Adrenal gland (tissue), 5 donors: ENCODE measurements at regions not wholly inside any gene's neighbourhood (a gene's known extent, or its start where the extent isn't known, plus 50 kb on each side); places are given as distances from the start of the nearest gene placed in this dataset.

ENCODE experiments used
- CTCF ChIP-seq, 6 experiments: fragments of 450-650 bp in 4 of 6; fragments of 200-600 bp in 2 of 6; sonication (generic) in 1 of 6; IDR thresholded peaks; 1 replicate in 5 of 6; 2 replicates in 1 of 6; pipeline versions ENCODE4 v1.5.1 to v1.8.0; 2016 to 2021; ENCODE audit warnings: antibody characterized with exemption in 6 of 6, mild to moderate bottlenecking in 2 of 6, moderate library complexity in 1 of 6
- POLR2A ChIP-seq, 2 donors: fragments of 450-650 bp; IDR thresholded peaks; one replicate each; pipeline ENCODE4 v1.6.1; 2017; ENCODE audit warnings: antibody characterized with exemption in 2 of 2, mild to moderate bottlenecking in 2 of 2, moderate library complexity in 1 of 2
- donor health status: DM: no; HTN: no; CAD: no.

GRCh38 chr7:69244701-69245100, 353.6 kb upstream of the AUTS2 start:
- TF ChIP-seq CTCF (IDR thresholded peaks at IDR 0.05) (no peak), POLR2A (IDR thresholded peaks at IDR 0.05) (no peak)
